ENCODE measurements at regions not wholly inside any gene's neighbourhood (a gene's known extent, or its start where the extent isn't known, plus 50 kb on each side); places are given as distances from the start of the nearest gene placed in this dataset.

DNA sequence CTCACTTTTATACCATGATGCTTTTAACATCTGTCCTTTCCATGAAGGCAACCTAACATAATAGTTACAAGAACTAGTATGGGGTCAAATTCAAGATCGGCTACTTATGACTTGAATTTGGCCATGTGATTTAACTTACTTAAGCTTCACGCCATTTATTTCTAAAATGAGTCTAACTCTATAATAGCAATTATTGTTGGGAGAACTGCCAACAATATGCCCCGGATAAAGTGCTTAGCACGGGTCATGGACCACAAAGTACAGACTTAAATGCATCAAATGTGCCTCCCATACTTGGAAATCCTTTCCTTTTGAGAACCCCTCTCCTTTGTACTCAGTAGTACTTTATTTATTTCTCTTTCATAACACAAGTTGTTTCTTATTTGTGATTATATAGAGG is 1603.6 kb upstream of the GOT2 start:
- no peak for TF ChIP-seq TCF12 (IDR thresholded peaks at IDR 0.05; ENCODE audit: low read depth)
- no peak for TF ChIP-seq RAD21 (IDR thresholded peaks at IDR 0.05; ENCODE audit: low read depth)
- no peak for TF ChIP-seq NFIC (IDR thresholded peaks at IDR 0.05)
- TF ChIP-seq, protein P1, sequence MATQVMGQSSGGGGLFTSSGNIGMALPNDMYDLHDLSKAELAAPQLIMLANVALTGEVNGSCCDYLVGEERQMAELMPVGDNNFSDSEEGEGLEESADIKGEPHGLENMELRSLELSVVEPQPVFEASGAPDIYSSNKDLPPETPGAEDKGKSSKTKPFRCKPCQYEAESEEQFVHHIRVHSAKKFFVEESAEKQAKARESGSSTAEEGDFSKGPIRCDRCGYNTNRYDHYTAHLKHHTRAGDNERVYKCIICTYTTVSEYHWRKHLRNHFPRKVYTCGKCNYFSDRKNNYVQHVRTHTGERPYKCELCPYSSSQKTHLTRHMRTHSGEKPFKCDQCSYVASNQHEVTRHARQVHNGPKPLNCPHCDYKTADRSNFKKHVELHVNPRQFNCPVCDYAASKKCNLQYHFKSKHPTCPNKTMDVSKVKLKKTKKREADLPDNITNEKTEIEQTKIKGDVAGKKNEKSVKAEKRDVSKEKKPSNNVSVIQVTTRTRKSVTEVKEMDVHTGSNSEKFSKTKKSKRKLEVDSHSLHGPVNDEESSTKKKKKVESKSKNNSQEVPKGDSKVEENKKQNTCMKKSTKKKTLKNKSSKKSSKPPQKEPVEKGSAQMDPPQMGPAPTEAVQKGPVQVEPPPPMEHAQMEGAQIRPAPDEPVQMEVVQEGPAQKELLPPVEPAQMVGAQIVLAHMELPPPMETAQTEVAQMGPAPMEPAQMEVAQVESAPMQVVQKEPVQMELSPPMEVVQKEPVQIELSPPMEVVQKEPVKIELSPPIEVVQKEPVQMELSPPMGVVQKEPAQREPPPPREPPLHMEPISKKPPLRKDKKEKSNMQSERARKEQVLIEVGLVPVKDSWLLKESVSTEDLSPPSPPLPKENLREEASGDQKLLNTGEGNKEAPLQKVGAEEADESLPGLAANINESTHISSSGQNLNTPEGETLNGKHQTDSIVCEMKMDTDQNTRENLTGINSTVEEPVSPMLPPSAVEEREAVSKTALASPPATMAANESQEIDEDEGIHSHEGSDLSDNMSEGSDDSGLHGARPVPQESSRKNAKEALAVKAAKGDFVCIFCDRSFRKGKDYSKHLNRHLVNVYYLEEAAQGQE (IDR thresholded peaks at IDR 0.05; ENCODE audit: low read depth), result no peak
- TF ChIP-seq, protein P2, sequence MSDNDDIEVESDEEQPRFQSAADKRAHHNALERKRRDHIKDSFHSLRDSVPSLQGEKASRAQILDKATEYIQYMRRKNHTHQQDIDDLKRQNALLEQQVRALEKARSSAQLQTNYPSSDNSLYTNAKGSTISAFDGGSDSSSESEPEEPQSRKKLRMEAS (IDR thresholded peaks at IDR 0.05), result no peak
- no peak for TF ChIP-seq EP300 (IDR thresholded peaks at IDR 0.05; ENCODE audit: borderline replicate concordance)
- TF ChIP-seq TEAD4 (IDR thresholded peaks at IDR 0.05), result no peak
- TF ChIP-seq FOXM1 (IDR thresholded peaks at IDR 0.05; ENCODE audit: borderline replicate concordance, low read depth), result no peak
- TF ChIP-seq, protein P3, sequence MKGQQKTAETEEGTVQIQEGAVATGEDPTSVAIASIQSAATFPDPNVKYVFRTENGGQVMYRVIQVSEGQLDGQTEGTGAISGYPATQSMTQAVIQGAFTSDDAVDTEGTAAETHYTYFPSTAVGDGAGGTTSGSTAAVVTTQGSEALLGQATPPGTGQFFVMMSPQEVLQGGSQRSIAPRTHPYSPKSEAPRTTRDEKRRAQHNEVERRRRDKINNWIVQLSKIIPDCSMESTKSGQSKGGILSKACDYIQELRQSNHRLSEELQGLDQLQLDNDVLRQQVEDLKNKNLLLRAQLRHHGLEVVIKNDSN (IDR thresholded peaks at IDR 0.05), result no peak
- TF ChIP-seq ZBTB7A (IDR thresholded peaks at IDR 0.05; ENCODE audit: low read depth), result no peak
- no peak for TF ChIP-seq TAF1 (IDR thresholded peaks at IDR 0.05; ENCODE audit: low read depth)
- no peak for TF ChIP-seq CREB1 (IDR thresholded peaks at IDR 0.05; ENCODE audit: low read depth)

DNA sequence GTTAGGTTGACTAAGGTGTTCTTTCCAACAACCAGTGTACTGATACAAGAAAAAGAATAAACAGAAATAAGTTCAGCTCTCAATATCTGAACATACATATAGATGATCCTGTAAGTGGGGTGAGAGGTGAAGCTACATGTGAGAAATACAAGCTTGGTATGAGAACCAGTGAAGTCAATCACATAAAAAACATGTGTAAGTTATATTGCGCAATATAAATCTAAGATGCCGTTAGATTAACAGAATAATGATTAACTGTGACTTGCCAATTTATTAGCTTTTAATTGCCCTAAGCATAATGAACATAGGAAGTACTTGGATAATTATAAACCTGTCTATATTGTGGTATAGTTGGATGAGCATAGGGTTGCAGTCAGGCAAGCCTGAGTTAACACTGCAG is 1597.1 kb upstream of the GOT2 start:
- TF ChIP-seq RAD21 (IDR thresholded peaks at IDR 0.05; ENCODE audit: low read depth), result no peak
- no peak for TF ChIP-seq ZBTB7A (IDR thresholded peaks at IDR 0.05; ENCODE audit: low read depth)
- TF ChIP-seq EGR1 (IDR thresholded peaks at IDR 0.05), result no peak
- TF ChIP-seq EP300 (IDR thresholded peaks at IDR 0.05; ENCODE audit: borderline replicate concordance), result no peak
- TF ChIP-seq, protein P2 (IDR thresholded peaks at IDR 0.05), result no peak
- TF ChIP-seq YY1 (IDR thresholded peaks at IDR 0.05; ENCODE audit: low read depth), result no peak
- TF ChIP-seq TEAD4 (IDR thresholded peaks at IDR 0.05), result no peak
- TF ChIP-seq, protein P3 (IDR thresholded peaks at IDR 0.05), result no peak
- TF ChIP-seq TAF1 (IDR thresholded peaks at IDR 0.05; ENCODE audit: low read depth), result no peak
- TF ChIP-seq CEBPB (IDR thresholded peaks at IDR 0.05), result no peak
- no peak for TF ChIP-seq FOXM1 (IDR thresholded peaks at IDR 0.05; ENCODE audit: borderline replicate concordance, low read depth)
- TF ChIP-seq TCF12 (IDR thresholded peaks at IDR 0.05; ENCODE audit: low read depth), result no peak
- TF ChIP-seq, protein P1 (IDR thresholded peaks at IDR 0.05; ENCODE audit: low read depth), result no peak
- no peak for TF ChIP-seq NFIC (IDR thresholded peaks at IDR 0.05)
- TF ChIP-seq CREB1 (IDR thresholded peaks at IDR 0.05; ENCODE audit: low read depth), result no peak

DNA sequence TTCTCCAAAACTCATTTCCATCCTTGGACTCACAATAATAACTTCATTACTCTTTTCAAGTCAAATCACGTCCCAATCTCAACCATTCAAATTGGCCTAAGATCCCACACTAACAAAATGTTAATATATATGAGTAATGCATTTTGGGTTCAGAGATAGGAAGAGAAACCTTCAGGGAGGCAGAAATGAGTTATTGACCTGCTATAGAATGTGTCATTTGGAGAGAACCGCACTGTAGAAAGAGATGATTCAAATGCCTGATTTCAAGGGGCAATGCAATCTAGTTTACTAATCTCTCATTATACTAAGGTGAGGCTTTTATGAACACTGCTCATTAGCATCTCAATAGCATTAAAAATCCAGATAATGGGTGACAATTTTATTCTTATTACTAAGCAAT is 1595.0 kb upstream of the GOT2 start:
- TF ChIP-seq EP300 (IDR thresholded peaks at IDR 0.05; ENCODE audit: borderline replicate concordance) (no peak), TEAD4 (IDR thresholded peaks at IDR 0.05) (no peak)

DNA sequence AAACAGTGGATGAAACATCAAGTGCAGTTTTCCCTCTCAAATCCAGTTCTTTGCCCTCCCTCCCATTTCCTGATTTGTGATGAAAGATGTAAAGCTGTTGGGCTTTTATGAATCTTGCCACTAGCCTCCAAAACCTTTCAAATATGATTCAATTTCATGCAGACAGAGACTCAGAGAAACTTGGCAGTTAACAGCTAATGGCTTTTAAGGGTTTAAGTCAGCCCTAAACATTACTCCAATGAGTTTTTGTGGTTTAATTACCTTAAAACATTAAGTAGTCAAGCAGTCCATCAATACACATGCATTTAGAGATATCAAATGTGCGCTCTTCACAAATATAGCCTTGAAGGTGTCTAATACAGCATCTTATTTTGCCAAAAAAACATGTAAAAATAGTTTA is 1594.0 kb upstream of the GOT2 start:
- TF ChIP-seq CEBPB (IDR thresholded peaks at IDR 0.05) (no peak), EP300 (IDR thresholded peaks at IDR 0.05; ENCODE audit: borderline replicate concordance) (no peak), RAD21 (IDR thresholded peaks at IDR 0.05; ENCODE audit: low read depth) (no peak), TAF1 (IDR thresholded peaks at IDR 0.05; ENCODE audit: low read depth) (no peak), TCF12 (IDR thresholded peaks at IDR 0.05; ENCODE audit: low read depth) (no peak), FOXM1 (IDR thresholded peaks at IDR 0.05; ENCODE audit: borderline replicate concordance, low read depth) (no peak), TEAD4 (IDR thresholded peaks at IDR 0.05) (no peak), CREB1 (IDR thresholded peaks at IDR 0.05; ENCODE audit: low read depth) (no peak)
- TF ChIP-seq, protein P3 (IDR thresholded peaks at IDR 0.05), result no peak
- TF ChIP-seq, protein P2 (IDR thresholded peaks at IDR 0.05), result no peak

DNA sequence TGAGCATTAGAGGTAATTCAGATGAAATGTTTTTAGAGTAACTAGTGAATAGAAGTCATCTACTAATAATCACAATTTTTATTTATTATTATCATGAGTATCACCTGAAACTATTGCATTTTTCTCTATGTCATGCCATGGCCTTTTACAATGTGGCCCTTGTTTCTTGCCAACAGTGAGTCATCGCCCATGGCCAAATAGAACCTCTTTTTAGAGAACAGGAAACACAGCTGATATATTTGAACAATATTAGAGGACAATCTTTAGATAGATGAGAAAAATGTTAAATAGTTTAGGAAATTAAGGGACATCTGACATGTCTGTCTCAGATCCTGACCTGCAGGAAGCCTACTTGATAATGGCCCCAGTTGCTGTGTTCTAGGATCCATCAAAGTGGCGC is 1584.4 kb upstream of the GOT2 start:
- TF ChIP-seq EGR1 (IDR thresholded peaks at IDR 0.05) (no peak), TAF1 (IDR thresholded peaks at IDR 0.05; ENCODE audit: low read depth) (no peak), ZBTB7A (IDR thresholded peaks at IDR 0.05; ENCODE audit: low read depth) (no peak), RAD21 (IDR thresholded peaks at IDR 0.05; ENCODE audit: low read depth) (no peak)
